Naive thymus-derived CD8-positive, alpha-beta T cell (primary cell): ENCODE measurements at regions not wholly inside any gene's neighbourhood (a gene's known extent, or its start where the extent isn't known, plus 50 kb on each side); places are given as distances from the start of the nearest gene placed in this dataset.

Experiments used
- ATAC-seq, 2 donors: fragments of 150-1000 bp; cut with Tn5 transposase in 1 of 2; sonication (Bioruptor Pico), chemical (Tn5 transposase) in 1 of 2; 1 replicate in 1 of 2; 2 replicates in 1 of 2; pipeline ENCODE4 v1.10.0; 2021; ENCODE audit warnings: mild to moderate bottlenecking in 2 of 2, moderate library complexity in 2 of 2
- POLR2A ChIA-PET: fragments of 350-600 bp; sonication (Branson Sonifier 250); formaldehyde crosslinking; loops from one replicate; lab custom pipeline; 2021; ENCODE audit warnings: antibody characterized with exemption; lab: Charles Lee
- DNase-seq, 10 donors: peaks; one replicate each; pipeline versions ENCODE4 v3.0.0 to v3.0.0-alpha.2; 2020 to 2022
- H3K27ac Mint-ChIP-seq, 10 donors: one replicate each; pipeline ENCODE4 v1.8.0; 2020 to 2022; ENCODE audit warnings: mild to moderate bottlenecking in 10 of 10, mixed read lengths in 10 of 10, moderate library complexity in 4 of 10, inconsistent platforms in 1 of 10
- H3K27me3 Mint-ChIP-seq, 5 donors: one replicate each; pipeline ENCODE4 v1.8.0; 2021 to 2022; ENCODE audit warnings: mixed read lengths in 5 of 5
- H3K36me3 Mint-ChIP-seq, 3 donors: one replicate each; pipeline ENCODE4 v1.8.0; 2020 to 2022; ENCODE audit warnings: mixed read lengths in 3 of 3, mild to moderate bottlenecking in 2 of 3, inconsistent platforms in 1 of 3
- H3K4me1 Mint-ChIP-seq, 4 donors: one replicate each; pipeline ENCODE4 v1.8.0; 2021 to 2022; ENCODE audit warnings: mixed read lengths in 4 of 4
- H3K4me3 Mint-ChIP-seq, 10 donors: one replicate each; pipeline ENCODE4 v1.8.0; 2020 to 2022; ENCODE audit warnings: mild to moderate bottlenecking in 10 of 10, mixed read lengths in 10 of 10, moderate library complexity in 6 of 10, inconsistent platforms in 1 of 10
- H3K9me3 Mint-ChIP-seq, 9 donors: one replicate each; pipeline ENCODE4 v1.8.0; 2020 to 2022; ENCODE audit warnings: mixed read lengths in 9 of 9, mild to moderate bottlenecking in 3 of 9, inconsistent platforms in 1 of 9, moderate library complexity in 1 of 9

GRCh38 chr12:4082809-4083403 lies 190.7 kb upstream of the CCND2 start:
- Mint-ChIP-seq H3K27ac (peak overlapping the region in 1 of 10 donors; percentile 27), H3K4me1 (no peaks in the 10 kb centered on the region), H3K4me3 (no peak overlapping the region), H3K36me3 (no peaks in the 10 kb centered on the region), H3K9me3 (peaks cover 0 to 4% (median 0%) of the 10 kb centered on the region in 9 donors), H3K27me3 (peaks cover 0 to 3% (median 0%) of the 10 kb centered on the region in 5 donors)
- ATAC-seq, result no peak
- no peak for DNase-seq
- POLR2A ChIA-PET, result no interaction called here

GRCh38 chr12:4080213-4080612 lies 193.3 kb upstream of the CCND2 start:
- ATAC-seq, result no peak
- Mint-ChIP-seq H3K27ac (no peak overlapping the region), H3K4me3 (no peak overlapping the region), H3K9me3 (peaks cover 0 to 8% (median 0%) of the 10 kb centered on the region in 9 donors), H3K4me1 (no peaks in the 10 kb centered on the region), H3K36me3 (peaks cover 0 to 4% (median 2%) of the 10 kb centered on the region in 3 donors), H3K27me3 (peaks cover 0 to 6% (median 0%) of the 10 kb centered on the region in 5 donors)
- no peak for DNase-seq
- POLR2A ChIA-PET, result no interaction called here

GRCh38 chr12:4074129-4074528 lies 199.4 kb upstream of the CCND2 start:
- peaks cover 0 to 3% (median 0%) of the 10 kb centered on the region in 4 donors for H3K4me1 Mint-ChIP-seq
- no peak overlapping the region for H3K4me3 Mint-ChIP-seq
- H3K27me3 Mint-ChIP-seq, result peaks cover 0 to 9% (median 0%) of the 10 kb centered on the region in 5 donors
- H3K9me3 Mint-ChIP-seq, result peaks cover 0 to 8% (median 0%) of the 10 kb centered on the region in 9 donors
- POLR2A ChIA-PET, result no interaction called here
- no peak for DNase-seq
- H3K27ac Mint-ChIP-seq, result no peak overlapping the region
- H3K36me3 Mint-ChIP-seq, result peaks cover 3 to 12% (median 5%) of the 10 kb centered on the region in 3 donors
- ATAC-seq, result no peak

- POLR2A ChIA-PET, result no interaction called here
- Mint-ChIP-seq H3K4me3 (no peak overlapping the region), H3K27ac (peak overlapping the region in 1 of 10 donors; percentile 36), H3K9me3 (no peaks in the 10 kb centered on the region), H3K36me3 (peaks cover 0 to 6% (median 5%) of the 10 kb centered on the region in 3 donors), H3K27me3 (peaks cover 0 to 3% (median 0%) of the 10 kb centered on the region in 5 donors), H3K4me1 (peaks cover 0 to 3% (median 0%) of the 10 kb centered on the region in 4 donors)
- ATAC-seq (no peak), DNase-seq (no peak)
These were observed 196.4 kb upstream of the PARP11 start for GRCh38 chr12:4069670-4070010.

GRCh38 chr12:4068981-4069669 lies 195.9 kb upstream of the PARP11 start:
- no peak for ATAC-seq
- peaks cover 0 to 3% (median 0%) of the 10 kb centered on the region in 5 donors for H3K27me3 Mint-ChIP-seq
- no peak overlapping the region for H3K4me3 Mint-ChIP-seq
- no peak for DNase-seq
- H3K9me3 Mint-ChIP-seq, result no peaks in the 10 kb centered on the region
- POLR2A ChIA-PET, result no interaction called here
- peaks cover 0 to 3% (median 0%) of the 10 kb centered on the region in 4 donors for H3K4me1 Mint-ChIP-seq
- peaks cover 0 to 6% (median 5%) of the 10 kb centered on the region in 3 donors for H3K36me3 Mint-ChIP-seq
- H3K27ac Mint-ChIP-seq, result peak overlapping the region in 1 of 10 donors; percentile 36

- Mint-ChIP-seq H3K27ac (no peak overlapping the region), H3K4me1 (no peaks in the 10 kb centered on the region), H3K36me3 (peaks cover 0 to 3% (median 0%) of the 10 kb centered on the region in 3 donors), H3K9me3 (no peaks in the 10 kb centered on the region), H3K27me3 (no peaks in the 10 kb centered on the region), H3K4me3 (no peak overlapping the region)
- ATAC-seq (no peak), DNase-seq (no peak)
- POLR2A ChIA-PET, result no interaction called here
These were observed 190.8 kb upstream of the PARP11 start for GRCh38 chr12:4064008-4064407.

GRCh38 chr12:4059898-4060568 lies 186.8 kb upstream of the PARP11 start:
- Mint-ChIP-seq H3K27ac (no peak overlapping the region), H3K4me3 (no peak overlapping the region)

DNA sequence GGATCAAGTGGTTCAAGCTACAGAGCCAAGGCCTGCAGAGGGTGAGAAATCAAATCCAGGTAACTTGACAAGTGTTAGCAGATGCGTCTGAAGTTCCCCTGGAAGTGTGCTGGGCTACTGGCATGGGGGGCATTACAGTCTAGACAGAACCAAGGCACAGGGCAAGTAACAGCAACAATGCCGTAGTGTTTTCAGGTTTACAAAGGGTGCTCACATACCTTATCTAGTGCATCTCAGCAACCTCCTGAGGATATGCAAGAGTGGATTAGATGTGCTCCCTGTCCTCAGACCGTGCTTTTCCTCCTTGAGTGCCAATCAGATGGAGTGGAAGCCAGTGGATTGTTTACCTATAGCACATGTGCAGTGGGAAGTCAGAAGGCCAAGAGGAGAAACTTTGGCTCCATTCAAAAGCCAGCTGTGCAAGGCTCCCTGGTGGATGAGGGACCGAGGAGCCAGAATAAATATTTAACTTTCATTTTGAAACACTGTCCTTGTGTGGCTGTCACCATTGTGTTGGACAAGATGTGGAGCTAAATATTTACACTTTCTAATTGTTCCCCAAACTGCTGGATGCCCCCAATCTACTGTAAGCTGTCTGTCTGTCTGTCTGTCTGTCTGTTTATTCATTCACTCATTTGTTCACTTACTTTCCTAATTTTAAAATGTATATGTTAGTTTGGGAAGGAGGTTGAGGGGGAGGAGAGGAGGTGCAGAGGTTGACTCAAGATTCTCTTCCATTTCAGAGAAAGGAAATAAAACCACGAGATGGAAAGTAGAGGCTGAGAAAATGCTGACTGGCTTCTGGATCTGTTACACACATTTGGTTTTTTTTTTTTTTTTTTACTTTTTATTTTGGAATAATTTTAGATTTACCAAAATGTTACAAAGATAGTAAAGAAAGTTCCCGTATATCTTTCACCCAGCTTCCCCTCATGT lies 184.0 kb upstream of the PARP11 start:
- H3K27ac Mint-ChIP-seq, result peak overlapping the region in 1 of 10 donors; percentile 43
- H3K36me3 Mint-ChIP-seq, result peaks cover 0 to 7% (median 4%) of the 10 kb centered on the region in 3 donors
- DNase-seq (no peak), ATAC-seq (no peak)
- H3K4me1 Mint-ChIP-seq, result peaks cover 0 to 4% (median 2%) of the 10 kb centered on the region in 4 donors
- no peak overlapping the region for H3K4me3 Mint-ChIP-seq
- peaks cover 0 to 2% (median 0%) of the 10 kb centered on the region in 5 donors for H3K27me3 Mint-ChIP-seq
- no peaks in the 10 kb centered on the region for H3K9me3 Mint-ChIP-seq
- POLR2A ChIA-PET, result interaction anchor here (1.1 kb wide), 1 partner anchor 212 kb away, joined by 3 read pairs; no protein-coding TSS in a partner anchor

More at GRCh38 chr12:4059898-4060568, 186.8 kb upstream of the PARP11 start:
- DNase-seq (no peak), ATAC-seq (no peak)
- Mint-ChIP-seq H3K4me1 (peaks cover 0 to 2% (median under 1%) of the 10 kb centered on the region in 4 donors), H3K36me3 (peaks cover 0 to 5% (median 4%) of the 10 kb centered on the region in 3 donors), H3K9me3 (no peaks in the 10 kb centered on the region), H3K27me3 (no peaks in the 10 kb centered on the region)
- POLR2A ChIA-PET, result no interaction called here

- no peak overlapping the region for H3K27ac Mint-ChIP-seq
- POLR2A ChIA-PET, result no interaction called here
- no peaks in the 10 kb centered on the region for H3K9me3 Mint-ChIP-seq
- ATAC-seq (no peak), DNase-seq (no peak)
- H3K4me1 Mint-ChIP-seq, result peaks cover 4 to 7% (median 6%) of the 10 kb centered on the region in 4 donors
- peaks cover 0 to 2% (median 0%) of the 10 kb centered on the region in 5 donors for H3K27me3 Mint-ChIP-seq
- H3K4me3 Mint-ChIP-seq, result no peak overlapping the region
- peaks cover 0 to 5% (median 4%) of the 10 kb centered on the region in 3 donors for H3K36me3 Mint-ChIP-seq
These were observed 181.4 kb upstream of the PARP11 start for GRCh38 chr12:4054630-4055029.

DNA sequence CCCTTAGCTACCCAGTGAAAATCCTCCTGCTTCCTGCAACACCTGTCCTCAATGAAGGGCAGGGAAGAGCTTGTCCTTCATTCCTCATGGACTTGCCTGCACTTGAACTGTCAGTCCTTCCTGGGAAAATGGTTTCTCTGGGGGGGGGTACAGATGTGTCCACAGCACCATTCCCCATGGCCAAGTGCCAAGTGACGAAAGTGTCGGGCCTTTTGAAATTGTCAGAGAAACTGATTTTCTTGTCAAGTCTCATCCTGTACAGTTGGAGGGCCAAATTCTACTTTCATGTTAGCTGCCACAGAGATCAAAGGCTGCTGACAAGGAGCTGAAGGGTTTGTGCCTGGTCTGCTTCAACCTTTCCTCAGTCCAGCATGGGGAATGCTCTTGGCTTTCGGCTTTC lies 179.5 kb upstream of the PARP11 start:
- POLR2A ChIA-PET, result interaction anchor here (0.6 kb wide), 1 partner anchor 20 kb away, joined by 3 read pairs; no protein-coding TSS in a partner anchor
- ATAC-seq, result no peak
- no peak overlapping the region for H3K27ac Mint-ChIP-seq

DNA sequence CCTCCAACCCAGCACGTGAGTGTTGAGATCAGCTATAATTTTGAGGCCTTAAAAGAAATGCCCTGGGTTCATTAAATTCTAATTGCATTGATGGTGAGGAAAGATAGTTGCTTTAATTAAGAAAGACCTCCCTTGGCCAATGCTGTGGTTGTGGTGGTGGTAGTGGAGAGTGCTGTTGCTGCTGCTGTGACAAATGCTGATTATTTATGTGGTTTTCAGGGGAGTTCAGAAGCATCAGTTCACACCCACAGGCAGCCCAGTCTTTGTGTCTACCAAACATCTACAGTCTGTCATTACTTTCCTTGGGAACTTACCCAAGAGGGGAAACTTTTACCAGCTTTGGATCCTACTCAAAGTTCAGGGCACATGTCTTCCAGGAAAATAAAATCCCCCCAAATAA lies 178.4 kb upstream of the PARP11 start:
- DNase-seq (no peak), ATAC-seq (no peak)
- POLR2A ChIA-PET, result no interaction called here
- Mint-ChIP-seq H3K4me1 (peaks cover 3 to 6% (median 4%) of the 10 kb centered on the region in 4 donors), H3K27ac (peak overlapping the region in 1 of 10 donors; percentile 26), H3K27me3 (peaks cover 0 to 2% (median 0%) of the 10 kb centered on the region in 5 donors), H3K4me3 (no peak overlapping the region), H3K9me3 (no peaks in the 10 kb centered on the region), H3K36me3 (peaks cover 0 to 8% (median 4%) of the 10 kb centered on the region in 3 donors)

More for the DNA sequence above, 179.5 kb upstream of the PARP11 start:
- Mint-ChIP-seq H3K4me1 (peaks cover 4 to 7% (median 6%) of the 10 kb centered on the region in 4 donors), H3K9me3 (no peaks in the 10 kb centered on the region), H3K4me3 (no peak overlapping the region), H3K36me3 (peaks cover 0 to 6% (median 4%) of the 10 kb centered on the region in 3 donors), H3K27me3 (peaks cover 0 to 2% (median 0%) of the 10 kb centered on the region in 5 donors)
- no peak for DNase-seq

GRCh38 chr12:4050340-4050739 lies 177.1 kb upstream of the PARP11 start:
- peaks cover 3 to 6% (median 4%) of the 10 kb centered on the region in 4 donors for H3K4me1 Mint-ChIP-seq
- H3K36me3 Mint-ChIP-seq, result peaks cover 0 to 8% (median 0%) of the 10 kb centered on the region in 3 donors
- no peak overlapping the region for H3K4me3 Mint-ChIP-seq
- POLR2A ChIA-PET, result no interaction called here
- DNase-seq, result no peak
- H3K9me3 Mint-ChIP-seq, result no peaks in the 10 kb centered on the region
- H3K27me3 Mint-ChIP-seq, result peaks cover 0 to 3% (median 0%) of the 10 kb centered on the region in 5 donors
- H3K27ac Mint-ChIP-seq, result no peak overlapping the region
- ATAC-seq, result no peak
